LoVo (cell line): ENCODE measurements at regions not wholly inside any gene's neighbourhood (a gene's known extent, or its start where the extent isn't known, plus 50 kb on each side); places are given as distances from the start of the nearest gene placed in this dataset.

ENCODE experiments used
- DNase-seq: peaks from one replicate; pipeline ENCODE4 v3.0.0-alpha.2; 2016; ENCODE audit warnings: low spot score

DNA sequence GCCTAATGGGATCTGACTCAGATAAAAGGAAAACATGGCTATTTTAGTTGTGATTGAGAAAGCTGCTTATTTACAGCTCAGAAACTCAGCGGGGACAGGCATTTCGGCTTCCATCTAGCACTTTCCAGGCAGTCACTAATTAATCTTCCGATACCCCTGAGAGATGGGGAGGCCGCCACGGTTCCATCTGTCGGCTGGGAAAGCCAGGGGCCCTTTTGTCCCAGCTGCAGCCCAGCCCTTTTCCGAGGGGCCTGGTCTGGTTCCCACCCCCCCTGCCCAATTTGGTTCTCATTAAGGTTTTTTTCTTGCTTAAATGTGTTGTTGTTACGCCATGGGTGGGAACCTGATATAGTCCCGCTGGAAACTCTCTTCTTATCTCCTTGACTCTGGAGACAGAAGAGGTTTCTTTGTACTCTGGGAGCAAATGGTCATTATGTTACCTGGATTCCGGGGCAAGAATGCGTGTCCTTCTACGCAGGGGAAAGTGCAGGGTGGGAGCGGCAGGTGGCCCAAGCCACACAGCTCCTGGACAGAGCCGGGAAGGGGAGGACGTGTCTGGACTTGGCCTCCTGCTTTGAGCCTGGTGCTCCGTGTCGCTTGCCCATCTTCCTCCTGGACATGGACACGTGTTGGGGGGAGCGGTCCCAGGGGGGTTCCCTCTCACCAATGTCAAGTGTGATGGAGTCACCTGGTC, 50.9 kb upstream of the GSE1 start:
- no peak for DNase-seq

DNA sequence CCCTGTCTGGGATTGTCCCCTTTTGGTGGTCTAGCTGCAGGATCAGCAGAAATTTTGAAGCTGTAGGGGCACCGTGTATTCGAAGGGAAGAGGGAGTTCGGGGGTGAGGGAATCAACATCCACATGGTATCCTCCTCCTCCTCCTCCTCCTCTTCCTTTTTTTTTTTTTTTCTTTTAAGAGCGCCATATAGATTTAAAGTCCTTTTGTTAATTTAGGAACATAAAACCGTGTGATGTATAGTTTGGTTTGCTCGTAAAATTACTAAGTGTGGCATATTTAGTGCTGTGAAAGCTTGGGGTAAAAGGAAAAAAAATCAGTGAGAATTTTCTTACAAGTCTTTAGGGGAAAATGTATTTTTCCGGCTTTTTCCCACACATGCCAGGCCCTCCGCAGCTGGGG, 50.1 kb upstream of the GSE1 start:
- DNase-seq: no peak
